ENCODE measurements at regions not wholly inside any gene's neighbourhood (a gene's known extent, or its start where the extent isn't known, plus 50 kb on each side); places are given as distances from the start of the nearest gene placed in this dataset.

GRCh38 chr14:43249591-43249990 lies 1257.5 kb downstream of the FSCB start:
- TF ChIP-seq ZNF70 (CRISPR knock-in tag; IDR thresholded peaks at IDR 0.05) (no peak), GLIS3 (CRISPR knock-in tag; IDR thresholded peaks at IDR 0.05) (no peak), TCF4 (CRISPR knock-in tag; IDR thresholded peaks at IDR 0.05; ENCODE audit: borderline replicate concordance) (no peak), ZNF8 (CRISPR knock-in tag; IDR thresholded peaks at IDR 0.05) (no peak), RARB (CRISPR knock-in tag; IDR thresholded peaks at IDR 0.05) (no peak), CSDC2 (CRISPR knock-in tag; IDR thresholded peaks at IDR 0.05) (no peak), POU6F1 (CRISPR knock-in tag; IDR thresholded peaks at IDR 0.05; ENCODE audit: borderline replicate concordance, low read depth) (no peak)
- TF ChIP-seq, protein P1, sequence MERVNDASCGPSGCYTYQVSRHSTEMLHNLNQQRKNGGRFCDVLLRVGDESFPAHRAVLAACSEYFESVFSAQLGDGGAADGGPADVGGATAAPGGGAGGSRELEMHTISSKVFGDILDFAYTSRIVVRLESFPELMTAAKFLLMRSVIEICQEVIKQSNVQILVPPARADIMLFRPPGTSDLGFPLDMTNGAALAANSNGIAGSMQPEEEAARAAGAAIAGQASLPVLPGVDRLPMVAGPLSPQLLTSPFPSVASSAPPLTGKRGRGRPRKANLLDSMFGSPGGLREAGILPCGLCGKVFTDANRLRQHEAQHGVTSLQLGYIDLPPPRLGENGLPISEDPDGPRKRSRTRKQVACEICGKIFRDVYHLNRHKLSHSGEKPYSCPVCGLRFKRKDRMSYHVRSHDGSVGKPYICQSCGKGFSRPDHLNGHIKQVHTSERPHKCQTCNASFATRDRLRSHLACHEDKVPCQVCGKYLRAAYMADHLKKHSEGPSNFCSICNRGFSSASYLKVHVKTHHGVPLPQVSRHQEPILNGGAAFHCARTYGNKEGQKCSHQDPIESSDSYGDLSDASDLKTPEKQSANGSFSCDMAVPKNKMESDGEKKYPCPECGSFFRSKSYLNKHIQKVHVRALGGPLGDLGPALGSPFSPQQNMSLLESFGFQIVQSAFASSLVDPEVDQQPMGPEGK (CRISPR knock-in tag; IDR thresholded peaks at IDR 0.05; ENCODE audit: borderline replicate concordance): no peak
